ENCODE measurements at regions not wholly inside any gene's neighbourhood (a gene's known extent, or its start where the extent isn't known, plus 50 kb on each side); places are given as distances from the start of the nearest gene placed in this dataset.
"Not testable (repeated sequence)": the region's sequence is repeated elsewhere in the genome, so short reads cannot be mapped to it uniquely, and the experiment has no call there.

DNA sequence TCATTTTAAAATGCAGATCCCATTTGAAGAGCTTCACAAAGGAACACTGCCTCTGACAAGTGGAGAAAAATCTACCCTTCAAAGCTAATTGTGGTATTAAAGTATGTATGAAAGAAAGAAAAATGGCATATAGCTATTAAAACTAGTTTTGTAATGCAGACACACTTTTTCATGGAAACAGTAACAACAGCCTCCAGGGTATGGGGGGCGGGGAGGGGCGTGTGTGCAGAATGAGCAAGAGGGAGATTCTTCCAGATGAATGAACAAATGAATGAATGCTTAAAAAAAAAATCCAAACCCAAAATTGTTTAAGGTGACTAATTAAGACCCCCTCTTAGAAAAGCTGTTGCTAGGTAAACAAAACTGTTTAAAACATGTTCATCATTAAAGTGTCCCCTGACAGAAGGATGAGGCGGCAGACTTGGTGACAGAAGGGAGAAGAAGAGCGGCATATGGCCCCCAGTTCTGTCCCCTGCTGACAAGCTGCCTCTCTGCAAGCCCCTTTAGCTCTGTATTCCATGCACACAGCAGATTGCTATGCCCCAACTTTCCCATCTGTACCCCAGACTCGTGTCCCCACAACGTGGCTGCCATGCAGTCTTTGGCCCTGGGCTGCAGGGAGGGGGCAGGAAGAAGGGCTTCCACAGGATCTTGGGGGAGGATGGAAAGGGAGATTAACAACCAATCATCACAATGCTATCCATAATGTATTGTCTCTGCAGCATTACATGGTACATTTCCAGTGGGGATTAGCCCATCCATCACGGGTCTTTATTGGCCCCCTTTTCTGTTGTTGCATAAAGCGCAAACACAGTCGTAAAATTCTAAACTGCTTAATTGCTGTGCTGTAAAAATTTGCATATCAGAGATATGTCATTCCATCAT lies 108.4 kb upstream of the OLIG3 start:
- DNase-seq (ENCODE audit: low spot score), result no peak
- intact Hi-C loops (cut with DNase I), result no loop called here

DNA sequence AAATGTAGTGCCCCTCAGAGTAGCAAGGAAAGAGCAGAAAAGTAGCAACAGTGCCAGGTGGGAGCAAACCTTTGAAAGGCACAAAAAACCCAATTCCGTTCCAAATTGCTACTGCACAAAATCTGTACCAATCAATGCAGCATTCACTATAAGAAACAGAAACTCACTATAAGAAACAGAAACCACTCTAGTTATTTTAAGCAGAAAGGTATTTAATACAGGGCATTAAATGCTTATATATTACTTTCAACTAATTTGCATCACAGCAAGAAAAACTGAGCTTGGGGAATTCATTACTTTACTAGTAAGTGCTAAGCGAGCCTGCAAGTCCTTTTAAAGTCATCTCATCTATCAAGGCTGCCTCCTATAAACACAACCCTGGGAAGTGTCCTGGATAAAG lies 116.5 kb upstream of the OLIG3 start:
- intact Hi-C loops (cut with DNase I), result no loop called here
- no peak for DNase-seq (ENCODE audit: low spot score)

DNA sequence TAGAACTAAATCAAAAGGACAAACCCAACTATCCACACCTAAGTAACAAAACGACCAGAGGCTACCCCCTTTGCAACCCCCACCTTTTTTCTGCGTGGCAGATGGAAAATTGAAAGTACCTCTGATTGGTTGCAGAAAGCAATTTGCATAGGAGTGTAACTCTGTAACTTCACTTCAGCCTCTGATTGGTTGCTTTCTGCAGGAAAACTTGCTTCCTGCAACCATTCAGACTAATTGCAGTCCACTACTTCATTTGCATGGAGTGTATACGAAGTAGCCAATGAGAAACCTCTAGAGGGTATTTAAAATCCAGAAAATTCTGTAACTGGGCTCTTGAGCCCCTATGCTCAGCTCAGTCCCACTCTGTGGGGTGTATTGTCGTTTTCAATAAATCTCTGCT lies 129.1 kb upstream of the OLIG3 start:
- intact Hi-C loops (cut with DNase I), result no loop called here
- DNase-seq (ENCODE audit: low spot score), result no peak

DNA sequence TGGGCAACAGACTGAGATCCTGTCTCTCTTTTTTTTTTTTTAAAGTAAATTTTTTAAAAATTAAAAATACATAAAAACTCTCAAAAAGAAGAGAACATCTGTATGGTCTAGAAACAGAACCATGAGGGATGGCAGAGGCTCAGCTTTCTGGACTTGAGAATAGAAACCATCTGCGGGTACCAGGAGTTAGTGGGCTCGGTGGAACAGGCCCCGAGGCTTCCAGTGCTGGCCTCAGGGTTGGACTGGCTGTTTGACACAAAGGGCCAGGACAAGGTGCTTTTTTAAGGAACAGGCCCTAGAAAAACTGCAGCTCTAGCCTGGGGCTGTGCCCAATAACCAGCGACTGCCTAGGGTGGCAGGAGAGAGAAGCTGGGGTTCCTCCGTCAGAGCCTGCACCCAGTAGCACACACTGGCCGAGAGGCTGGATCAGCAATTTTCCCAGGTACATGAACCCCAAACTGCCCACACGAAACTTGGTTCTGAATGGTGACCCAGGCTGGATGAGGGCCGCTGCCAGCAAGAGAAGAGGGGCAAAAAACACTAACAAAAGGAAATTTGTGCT lies 131.0 kb upstream of the OLIG3 start:
- no peak for DNase-seq (ENCODE audit: low spot score)
- intact Hi-C loops (cut with DNase I), result no loop called here

DNA sequence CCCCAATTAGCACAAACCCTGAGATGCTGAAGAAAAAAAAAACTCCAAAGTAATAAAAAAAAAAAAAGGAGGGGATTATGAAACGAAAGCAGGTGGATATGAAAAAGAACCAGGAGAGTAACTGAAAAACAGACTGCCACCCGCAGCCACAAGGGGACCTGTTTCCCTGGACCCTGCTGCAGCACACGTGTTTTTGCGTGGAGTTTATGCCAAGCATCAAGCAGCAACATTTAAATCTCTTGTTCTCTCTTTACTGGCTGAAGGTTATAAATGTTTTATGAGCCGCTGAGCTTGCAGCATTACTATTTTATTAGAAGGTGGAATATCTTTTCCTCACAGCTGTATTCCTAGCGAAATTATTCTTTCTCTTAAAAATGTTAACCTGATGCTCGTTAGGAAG lies 131.6 kb upstream of the OLIG3 start:
- intact Hi-C loops (cut with DNase I), result no loop called here
- DNase-seq (ENCODE audit: low spot score), result no peak

DNA sequence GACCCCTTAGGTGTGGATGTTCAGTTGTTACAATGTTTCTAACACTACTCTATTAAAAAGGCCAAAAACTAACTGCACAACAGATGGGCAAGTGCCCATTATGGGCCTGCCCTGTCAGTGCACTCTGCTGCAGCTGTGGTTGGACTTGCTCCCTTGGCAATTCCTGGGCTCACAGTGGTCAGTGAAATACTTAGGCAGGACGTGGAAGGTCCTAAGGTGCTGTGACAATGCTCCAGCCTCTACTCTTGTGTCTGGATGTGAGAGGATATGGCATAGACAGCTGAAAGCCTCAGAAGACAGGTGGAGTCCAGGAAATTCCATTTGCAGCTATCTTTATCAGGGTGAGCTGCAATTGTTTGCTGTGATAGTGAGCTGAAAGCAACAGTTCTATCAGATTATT lies 136.5 kb upstream of the OLIG3 start:
- intact Hi-C loops (cut with DNase I), result no loop called here
- DNase-seq (ENCODE audit: low spot score), result no peak

DNA sequence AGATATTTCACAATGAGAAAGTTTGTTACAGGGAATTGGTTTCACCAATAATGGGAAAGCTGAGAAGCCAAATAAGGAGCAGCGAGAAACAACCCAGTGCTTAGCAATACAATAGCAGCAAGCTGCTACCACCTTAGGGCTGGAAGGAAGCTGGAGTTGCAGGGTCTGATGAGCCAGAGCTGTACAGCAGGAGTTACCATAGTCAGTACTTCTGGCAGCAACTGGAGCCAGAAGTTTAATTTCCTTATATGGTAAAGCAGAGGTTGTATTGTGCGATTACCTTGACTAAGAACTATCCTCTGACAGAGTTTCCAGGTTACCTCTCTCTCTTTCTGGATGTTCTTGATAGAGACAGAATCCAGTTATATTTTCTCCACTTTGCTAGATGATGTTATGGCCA lies 137.1 kb upstream of the OLIG3 start:
- intact Hi-C loops (cut with DNase I), result no loop called here
- DNase-seq (ENCODE audit: low spot score), result no peak

DNA sequence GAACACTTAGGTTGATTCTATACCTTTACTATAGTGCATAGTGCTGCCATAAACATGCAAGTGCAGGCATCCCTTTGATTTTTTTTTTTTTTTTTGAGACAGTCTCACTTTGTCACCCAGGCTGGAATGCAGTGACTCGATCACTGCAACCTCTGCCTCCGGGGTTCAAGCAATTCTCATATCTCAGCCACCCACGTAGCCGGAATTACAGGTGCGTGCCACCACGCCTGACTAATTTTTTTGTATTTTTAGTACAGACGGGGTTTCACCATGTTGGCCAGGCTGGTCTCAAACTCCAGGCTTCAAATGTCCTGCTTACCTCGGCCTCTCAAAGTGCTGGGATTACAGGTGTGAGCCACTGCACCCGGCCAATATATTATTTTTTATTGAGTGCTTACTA lies 140.0 kb upstream of the OLIG3 start:
- DNase-seq (ENCODE audit: low spot score); intact Hi-C loops (cut with DNase I): not testable (repeated sequence)

DNA sequence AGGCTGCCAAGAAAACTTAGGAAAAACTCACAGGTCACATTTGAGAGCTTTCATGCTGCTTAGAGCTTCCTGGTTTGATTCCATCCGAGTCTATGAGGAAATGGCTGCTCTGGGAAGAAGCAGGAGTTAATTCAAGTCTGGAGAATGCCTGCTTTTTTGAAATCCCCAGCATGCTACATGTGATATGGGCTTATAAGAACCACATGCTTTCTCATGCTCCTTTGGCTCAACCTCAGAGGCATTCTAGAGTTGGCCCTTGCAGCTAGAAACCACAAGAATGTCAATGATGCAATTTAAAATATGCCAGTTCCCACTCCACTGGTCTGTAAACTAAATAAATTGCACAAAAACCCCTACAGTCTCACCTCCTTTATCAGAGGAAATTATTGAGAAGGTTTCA lies 142.9 kb upstream of the OLIG3 start:
- intact Hi-C loops (cut with DNase I), result loop anchor here (5.0 kb wide), 1 partner anchor 560 kb away; no protein-coding TSS in a partner anchor
- DNase-seq (ENCODE audit: low spot score), result no peak

DNA sequence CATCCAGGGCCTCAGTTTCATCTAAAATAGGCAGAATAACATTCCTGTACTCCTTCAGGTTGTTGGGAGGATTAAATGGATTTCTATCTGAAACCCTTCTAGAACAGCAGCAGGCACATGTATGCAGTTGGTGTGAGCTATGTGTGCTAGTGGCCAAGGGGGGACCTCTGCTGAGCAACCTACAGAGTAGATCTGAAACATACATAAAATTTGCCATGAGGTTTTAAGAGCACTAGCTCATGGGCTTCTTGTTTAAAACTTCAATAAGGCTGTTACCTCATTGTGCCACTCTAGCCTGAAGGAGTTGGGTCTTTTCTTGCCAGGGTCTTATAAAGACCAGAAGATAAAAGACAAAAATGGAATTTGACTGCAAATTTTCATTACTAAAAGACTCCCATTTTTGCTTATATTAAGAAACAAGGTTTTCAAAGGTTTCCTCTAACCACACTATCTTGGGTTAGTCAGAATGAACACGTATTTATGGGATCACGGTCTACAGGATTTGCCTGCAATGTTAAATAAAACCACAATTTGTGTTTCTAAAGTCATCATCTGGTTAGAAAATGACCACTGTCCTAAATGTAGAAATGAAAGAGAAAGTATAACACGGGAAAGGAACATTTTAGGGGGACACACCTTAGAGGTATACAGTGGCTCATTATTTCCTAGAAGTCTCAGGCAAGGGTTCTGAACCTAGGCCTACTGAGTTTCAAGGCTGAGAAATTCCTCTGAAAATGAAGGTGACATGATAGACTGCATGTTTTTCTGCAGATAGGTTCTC lies 144.9 kb upstream of the OLIG3 start:
- intact Hi-C loops (cut with DNase I), result loop anchor here (5.0 kb wide), 1 partner anchor 562 kb away; no protein-coding TSS in a partner anchor
- no peak for DNase-seq (ENCODE audit: low spot score)

DNA sequence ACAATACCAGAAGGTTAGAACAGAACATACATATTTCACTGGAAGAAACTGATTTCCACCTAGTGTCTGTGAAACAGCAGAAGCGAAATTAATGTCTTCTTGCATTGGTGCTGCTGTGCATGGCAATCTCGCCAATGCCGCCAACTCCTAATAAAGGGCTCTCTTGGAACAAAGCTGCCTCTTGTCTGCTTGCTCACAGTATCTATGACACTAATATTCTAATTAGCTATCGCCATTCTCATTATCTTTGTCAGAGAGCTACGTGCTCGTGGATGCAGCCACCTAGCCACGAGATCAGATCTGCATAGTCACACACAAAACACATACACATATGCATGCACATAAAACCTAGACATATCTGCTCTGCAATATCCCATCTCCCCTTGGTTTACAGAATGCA lies 145.9 kb upstream of the OLIG3 start:
- intact Hi-C loops (cut with DNase I), result loop anchor here (5.0 to 10.0 kb wide), 2 partner anchors 373 to 905 kb away; no protein-coding TSS in a partner anchor
- no peak for DNase-seq (ENCODE audit: low spot score)

DNA sequence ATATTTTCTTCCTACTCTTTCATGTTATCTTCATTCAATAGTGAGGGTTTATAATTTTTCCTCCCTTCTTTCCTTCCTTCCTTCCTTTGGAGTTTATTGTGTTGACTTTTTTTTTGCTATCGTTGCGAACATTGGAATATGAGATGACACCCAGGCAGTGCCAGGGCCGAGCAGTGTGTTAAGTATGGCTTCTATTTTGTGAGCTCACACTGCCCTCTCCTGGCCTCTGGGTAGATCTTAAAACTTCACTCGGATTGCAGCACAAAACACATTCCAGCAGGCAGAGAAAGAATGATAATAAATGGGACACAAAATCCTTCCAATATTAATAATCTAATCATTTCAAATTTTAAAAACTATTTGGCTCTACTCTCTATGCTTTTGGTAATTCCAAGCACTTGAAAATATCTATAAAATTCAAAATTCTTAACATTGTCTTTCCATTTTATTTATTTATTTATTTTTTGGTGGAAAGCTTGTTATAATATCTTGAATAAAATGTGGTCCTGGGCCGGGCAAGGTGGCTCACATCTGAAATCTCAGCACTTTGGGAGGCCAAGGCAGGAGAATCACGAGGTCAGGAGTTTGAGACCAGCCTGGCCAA lies 147.4 kb upstream of the OLIG3 start:
- no peak for DNase-seq (ENCODE audit: low spot score)
- intact Hi-C loops (cut with DNase I), result loop anchor here (1.0 to 10.0 kb wide), 3 partner anchors 374 to 907 kb away; no protein-coding TSS in a partner anchor

DNA sequence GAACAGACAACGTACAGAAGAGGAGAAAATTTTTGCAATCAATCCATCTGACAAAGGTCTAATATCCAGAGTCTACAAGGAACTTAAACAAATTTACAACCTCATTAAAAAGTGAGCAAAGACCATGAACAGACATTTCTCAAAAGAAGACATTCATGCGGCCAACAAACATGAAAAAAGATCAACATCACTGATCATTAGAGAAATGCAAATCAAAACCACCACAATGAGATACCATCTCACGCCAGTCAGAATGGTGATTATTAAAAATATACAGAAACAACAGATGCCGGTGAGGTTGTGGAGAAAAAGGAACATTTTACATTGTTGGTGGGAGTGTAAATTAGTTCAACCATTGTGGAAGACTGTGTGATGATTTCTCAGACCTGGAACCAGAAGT lies 149.0 kb upstream of the OLIG3 start:
- not testable (repeated sequence) for DNase-seq (ENCODE audit: low spot score)

DNA sequence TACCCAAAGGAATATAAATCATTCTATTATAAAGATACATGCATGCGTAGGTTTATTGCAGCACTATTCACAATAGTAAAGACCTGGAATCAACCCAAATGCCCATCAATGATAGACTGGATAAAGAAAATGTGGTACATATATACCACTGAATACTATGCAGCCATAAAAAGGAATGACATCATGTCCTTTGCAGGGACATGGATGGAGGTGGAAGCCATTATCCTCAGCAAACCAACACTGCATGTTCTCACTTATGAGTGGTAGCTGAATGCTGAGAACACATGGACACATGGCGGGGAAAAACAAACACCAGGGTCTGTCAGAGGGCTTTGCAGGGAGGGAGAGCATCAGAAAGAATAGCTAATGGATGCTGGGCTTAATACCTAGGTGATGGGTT lies 149.4 kb upstream of the OLIG3 start:
- not testable (repeated sequence) for DNase-seq (ENCODE audit: low spot score)
- intact Hi-C loops (cut with DNase I), result loop anchor here (5.0 to 10.0 kb wide), 2 partner anchors 376 to 909 kb away; no protein-coding TSS in a partner anchor

More for the DNA sequence above, 149.0 kb upstream of the OLIG3 start:
- intact Hi-C loops (cut with DNase I), result loop anchor here (5.0 to 10.0 kb wide), 2 partner anchors 376 to 908 kb away; no protein-coding TSS in a partner anchor

DNA sequence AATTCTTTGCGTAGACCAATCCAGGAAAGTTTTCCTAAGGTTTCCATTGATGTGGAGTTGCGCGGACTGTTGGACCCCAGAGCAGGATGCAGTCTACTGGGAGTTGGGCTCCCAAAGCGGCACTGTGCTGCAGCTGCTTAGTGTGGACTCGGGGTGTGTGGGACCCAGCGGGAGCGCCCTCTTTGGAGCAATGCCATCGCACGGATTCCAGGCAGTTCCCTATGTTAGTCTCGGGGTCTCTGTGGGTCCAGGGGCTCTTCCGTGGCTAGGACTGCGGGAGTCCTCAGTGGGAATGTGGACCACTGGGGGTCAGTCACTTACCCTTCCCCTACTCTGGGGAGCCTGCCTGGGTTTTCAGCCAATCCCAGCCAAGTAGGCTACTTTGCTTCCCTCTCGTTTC lies 151.7 kb upstream of the OLIG3 start:
- DNase-seq (ENCODE audit: low spot score), result no peak
- intact Hi-C loops (cut with DNase I), result loop anchor here (10.0 kb wide), 1 partner anchor 911 kb away; no protein-coding TSS in a partner anchor

DNA sequence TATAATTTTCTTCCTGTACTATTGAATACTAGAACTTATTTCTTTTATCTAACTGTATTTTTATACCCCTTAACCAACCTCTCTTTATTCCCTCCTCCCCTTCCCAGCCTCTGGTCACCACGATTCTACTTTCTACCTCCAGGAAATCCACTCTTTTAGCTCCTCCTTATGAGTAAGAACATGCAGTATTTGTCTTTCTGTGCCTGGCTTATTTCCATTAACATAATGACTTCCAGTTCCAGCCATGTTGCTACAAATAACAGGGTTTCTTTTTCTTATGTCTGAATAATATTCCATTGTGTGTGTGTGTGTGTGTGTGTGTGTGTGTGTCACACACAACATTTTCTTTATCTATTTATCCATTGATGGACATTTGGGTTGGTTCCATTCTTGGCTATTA lies 152.3 kb upstream of the OLIG3 start:
- intact Hi-C loops (cut with DNase I), result loop anchor here (10.0 kb wide), 1 partner anchor 912 kb away; no protein-coding TSS in a partner anchor

DNA sequence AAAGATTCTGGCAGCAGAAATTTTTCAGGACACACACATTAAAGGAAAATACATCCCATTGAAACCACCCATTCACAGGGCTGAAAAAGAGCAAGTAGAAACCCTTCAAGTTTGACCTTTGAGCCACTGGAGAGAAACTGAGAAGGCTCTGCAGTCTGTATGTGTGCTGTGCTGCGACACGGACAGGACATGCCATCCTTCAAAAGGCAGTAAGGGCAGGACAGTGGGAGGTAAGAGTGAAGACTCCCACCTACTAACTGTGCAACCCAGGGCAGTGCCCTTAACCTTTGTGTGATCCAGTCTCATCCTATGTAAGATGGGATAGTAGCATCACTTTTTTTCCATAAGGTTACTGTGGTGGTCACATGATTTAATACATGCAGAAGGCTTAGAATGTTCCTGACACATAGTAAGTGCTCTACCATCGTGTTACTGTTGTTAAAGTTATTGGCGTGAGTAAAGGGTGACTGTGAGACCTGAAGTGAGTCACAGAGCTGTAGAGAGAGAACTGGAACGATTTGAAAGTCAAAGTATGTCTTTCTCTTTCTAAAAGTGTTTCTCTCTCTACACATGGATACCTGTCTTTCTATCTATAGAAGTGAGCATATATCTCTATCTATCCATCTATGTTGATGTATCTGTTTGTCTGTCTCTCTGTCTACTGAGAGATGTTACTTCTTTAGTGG lies 153.7 kb upstream of the OLIG3 start:
- no peak for DNase-seq (ENCODE audit: low spot score)
- intact Hi-C loops (cut with DNase I), result loop anchor here (10.0 kb wide), 1 partner anchor 913 kb away; no protein-coding TSS in a partner anchor

More for the DNA sequence above, 152.3 kb upstream of the OLIG3 start:
- no peak for DNase-seq (ENCODE audit: low spot score)

DNA sequence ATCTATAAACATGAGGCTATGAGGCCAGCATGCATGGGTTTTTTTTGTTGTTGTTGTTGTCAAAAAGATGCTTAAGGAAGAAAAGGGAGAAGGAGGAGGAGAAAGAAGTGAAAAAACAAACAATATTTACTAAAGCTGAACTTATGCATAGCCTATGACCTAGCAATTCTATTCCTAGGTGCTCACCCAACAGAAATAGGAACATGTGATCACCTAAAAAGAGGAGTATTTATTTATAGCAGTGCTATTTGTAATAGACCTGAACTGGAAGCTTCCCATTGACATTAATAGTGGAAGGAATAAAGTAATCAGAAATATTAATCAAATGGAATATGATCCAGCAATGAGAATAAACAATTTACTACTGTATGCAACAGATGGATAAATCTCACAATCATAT lies 156.5 kb upstream of the OLIG3 start:
- intact Hi-C loops (cut with DNase I), result no loop called here
- no peak for DNase-seq (ENCODE audit: low spot score)

DNA sequence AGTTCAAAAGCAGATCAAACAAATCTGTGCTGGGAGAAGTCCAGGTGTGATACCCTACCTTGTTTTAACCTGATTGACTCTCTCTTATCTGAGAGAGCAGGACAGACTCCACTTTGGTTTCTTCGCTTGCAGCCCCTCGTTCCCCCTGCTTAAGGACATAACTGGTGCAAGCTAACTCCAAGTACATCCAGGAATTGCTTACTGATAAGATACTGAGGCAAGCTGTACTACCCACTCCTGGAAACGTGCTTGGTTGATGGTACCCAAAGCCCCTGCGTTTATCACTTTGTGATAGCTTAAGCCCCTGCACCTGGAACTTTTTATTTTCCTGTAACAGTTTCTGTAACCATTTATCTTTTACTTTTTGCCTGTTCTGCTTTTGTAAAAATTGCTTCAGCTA lies 157.0 kb upstream of the OLIG3 start:
- no peak for DNase-seq (ENCODE audit: low spot score)
- intact Hi-C loops (cut with DNase I), result no loop called here
